B cell (primary cell): ENCODE measurements at regions not wholly inside any gene's neighbourhood (a gene's known extent, or its start where the extent isn't known, plus 50 kb on each side); places are given as distances from the start of the nearest gene placed in this dataset.

Experiments
- ATAC-seq: fragments of 200-7000 bp; cut with Tn5 transposase; one replicate; pipeline ENCODE4 v1.10.0; 2021; ENCODE audit warnings: low read depth, mild to moderate bottlenecking, moderate number of reproducible peaks, moderate library complexity
- CTCF ChIA-PET: fragments of 350-600 bp; sonication (Branson Sonifier 250); formaldehyde crosslinking; loops from one replicate; lab custom pipeline; 2021; ENCODE audit warnings: antibody characterized with exemption, inconsistent platforms; lab: Charles Lee
- POLR2A ChIA-PET: fragments of 350-600 bp; sonication (Branson Sonifier 250); formaldehyde crosslinking; loops from one replicate; lab custom pipeline; 2021; ENCODE audit warnings: antibody characterized with exemption; lab: Charles Lee
- DNase-seq: peaks from one replicate; pipeline ENCODE4 v3.0.0; 2013
- H2AFZ ChIP-seq: 2 replicates; pipeline ENCODE4 v1.6.1; 2012; ENCODE audit warnings: mild to moderate bottlenecking, low read depth, low read length; ENCODE audit not compliant: insufficient read depth, poor library complexity, severe bottlenecking
- H3K27ac ChIP-seq, 2 donors: 1 replicate in 1 of 2; 2 replicates in 1 of 2; pipeline ENCODE4 v1.5.1; 2012 to 2013; ENCODE audit warnings: low read length in 2 of 2, mild to moderate bottlenecking in 2 of 2, moderate library complexity in 1 of 2
- H3K27me3 ChIP-seq, 4 experiments: fragments of 200-600 bp in 1 of 4; sonication (generic) in 1 of 4; replicated peaks in 1 of 4; 1 replicate in 2 of 4; 2 replicates in 2 of 4; pipeline versions ENCODE4 v1.6.1 to v1.7.0; 2013 to 2016; ENCODE audit warnings: low read length in 3 of 4, mild to moderate bottlenecking in 2 of 4, mixed read lengths in 1 of 4, moderate library complexity in 1 of 4; ENCODE audit not compliant: insufficient read depth in 4 of 4, control insufficient read depth in 3 of 4; ENCODE audit errors: control extremely low read depth in 1 of 4
- H3K36me3 ChIP-seq, 2 experiments: replicated peaks in 1 of 2; 1 replicate in 1 of 2; 2 replicates in 1 of 2; pipeline versions ENCODE4 v1.6.1 to v1.7.1; 2013; ENCODE audit warnings: low read length in 1 of 2; ENCODE audit not compliant: insufficient read depth in 2 of 2, control insufficient read depth in 1 of 2; ENCODE audit errors: control extremely low read depth in 1 of 2, extremely low read depth in 1 of 2
- H3K4me1 ChIP-seq, 2 donors: fragments of 200-600 bp in 1 of 2; sonication (generic) in 1 of 2; 1 replicate in 1 of 2; 2 replicates in 1 of 2; pipeline versions ENCODE4 v1.5.1 to v1.6.1; 2013 to 2017; ENCODE audit warnings: low read length in 2 of 2; ENCODE audit not compliant: control insufficient read depth in 2 of 2, insufficient read depth in 2 of 2
- H3K4me2 ChIP-seq: replicated peaks from 2 replicates; pipeline ENCODE3; 2012; ENCODE audit warnings: mild to moderate bottlenecking, low read depth, low read length; ENCODE audit not compliant: poor library complexity, severe bottlenecking
- H3K4me3 ChIP-seq, 5 experiments: fragments of 200-600 bp in 1 of 5; sonication (generic) in 1 of 5; 1 replicate in 3 of 5; 2 replicates in 2 of 5; pipeline versions ENCODE4 v1.5.1 to v1.7.0; 2011 to 2016; ENCODE audit warnings: low read length in 4 of 5, mild to moderate bottlenecking in 4 of 5, low read depth in 2 of 5, control low read depth in 1 of 5, moderate library complexity in 1 of 5; ENCODE audit not compliant: insufficient read depth in 1 of 5; ENCODE audit errors: control extremely low read depth in 1 of 5, extremely low read depth in 1 of 5
- H3K79me2 ChIP-seq: fragments of 200-600 bp; sonication (generic); one replicate; pipeline ENCODE4 v1.6.0; 2016; ENCODE audit warnings: low read length; ENCODE audit not compliant: control insufficient read depth, insufficient read depth
- H3K9ac ChIP-seq: fragments of 200-600 bp; sonication (generic); 2 replicates; pipeline ENCODE4 v1.6.1; 2017; ENCODE audit warnings: mild to moderate bottlenecking, low read length, moderate library complexity
- H3K9me3 ChIP-seq, 3 donors: one replicate each; pipeline versions ENCODE4 v1.6.1 to v1.7.1; 2013; ENCODE audit warnings: low read length in 2 of 3; ENCODE audit not compliant: control insufficient read depth in 2 of 3, insufficient read depth in 1 of 3; ENCODE audit errors: control extremely low read depth in 1 of 3
- H4K20me1 ChIP-seq: 2 replicates; pipeline ENCODE4 v1.6.0; 2012; ENCODE audit warnings: mild to moderate bottlenecking, low read length; ENCODE audit not compliant: insufficient read depth, control insufficient read depth, poor library complexity, severe bottlenecking
- H3K27ac Mint-ChIP-seq: one replicate; pipeline ENCODE4 v1.8.0; 2021; ENCODE audit warnings: mixed read lengths
- H3K27me3 Mint-ChIP-seq: one replicate; pipeline ENCODE4 v1.8.0; 2021; ENCODE audit warnings: mixed read lengths
- H3K4me1 Mint-ChIP-seq: one replicate; pipeline ENCODE4 v1.8.0; 2021; ENCODE audit warnings: mixed read lengths
- H3K4me3 Mint-ChIP-seq: one replicate; pipeline ENCODE4 v1.8.0; 2021; ENCODE audit warnings: mixed read lengths
- H3K9me3 Mint-ChIP-seq: one replicate; pipeline ENCODE4 v1.8.0; 2022; ENCODE audit warnings: mixed read lengths; ENCODE audit not compliant: insufficient read depth
- EZH2 ChIP-seq: IDR thresholded peaks from 2 replicates; pipeline ENCODE4 v1.6.1; 2012; ENCODE audit warnings: borderline replicate concordance, low read depth, mild to moderate bottlenecking, moderate library complexity, low read length; ENCODE audit not compliant: insufficient read depth, poor library complexity, severe bottlenecking
- WGBS: methylation state at CpG from one replicate; pipeline ENCODE4 v1.1.5; 2013; ENCODE audit warnings: missing lambda C conversion rate; ENCODE audit not compliant: insufficient coverage; 5-methylcytosine and 5-hydroxymethylcytosine counted together
- intact Hi-C: fragments of 100-400 bp; cut with micrococcal nuclease; formaldehyde crosslinking; loops from one replicate; pipeline ENCODE4 v1.10.0; 2022
- TF ChIP-seq, protein P1 (sequence below): fragments of 200-600 bp; IDR thresholded peaks from one replicate; pipeline ENCODE4 v1.8.0; 2022; ENCODE audit warnings: antibody characterized with exemption, mild to moderate bottlenecking

DNA sequence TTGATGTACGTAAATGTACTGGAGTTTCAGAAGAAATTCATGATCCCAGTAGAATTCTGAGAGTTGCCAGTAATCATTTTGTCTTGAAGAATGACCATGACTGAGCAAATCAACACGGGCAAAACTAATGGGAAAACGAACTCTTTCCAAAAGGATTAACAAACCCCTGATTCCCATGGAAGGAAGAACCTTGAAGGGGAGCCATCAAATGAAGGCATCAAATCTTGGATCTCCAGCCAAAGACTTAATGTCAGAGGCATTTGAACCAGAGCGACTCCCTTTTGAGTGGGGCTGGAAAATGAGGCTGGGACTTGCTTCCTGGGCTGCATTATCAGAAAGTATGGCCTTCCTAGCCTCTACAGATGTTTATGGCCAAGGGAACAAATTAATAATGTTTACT is 364.4 kb upstream of the PRKCQ start:
- peaks cover 13% of the 10 kb centered on the region for H3K27me3 Mint-ChIP-seq
- H3K36me3 ChIP-seq, result no peaks in the 10 kb centered on the region
- CTCF ChIA-PET, result no interaction called here

DNA sequence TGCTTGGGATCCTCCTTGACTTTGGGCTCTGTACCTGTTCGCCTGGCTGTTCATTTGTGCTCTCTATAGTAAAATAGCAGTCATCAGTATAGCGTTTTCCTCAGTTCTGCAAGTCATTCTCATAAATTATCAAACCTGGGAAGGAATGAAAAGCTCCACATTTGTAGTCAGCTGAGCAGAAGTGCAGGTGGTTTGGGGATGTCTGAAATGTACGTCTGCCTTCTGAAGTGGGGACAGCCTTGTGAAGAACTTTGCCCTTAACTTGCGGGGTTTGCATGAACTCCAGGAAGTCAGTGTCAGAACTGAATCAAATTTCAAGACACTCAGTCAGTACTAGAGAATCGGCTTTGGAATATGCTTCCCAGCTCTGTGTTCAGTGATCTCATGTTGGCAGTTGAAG is 358.3 kb upstream of the PRKCQ start:
- no peaks in the 10 kb centered on the region for H4K20me1 ChIP-seq
- no peaks in the 10 kb centered on the region for H3K4me1 ChIP-seq
- Mint-ChIP-seq H3K4me1 (peaks cover 2% of the 10 kb centered on the region), H3K27ac (no peak overlapping the region), H3K4me3 (no peak overlapping the region), H3K9me3 (peaks cover 3% of the 10 kb centered on the region), H3K27me3 (peaks cover 13% of the 10 kb centered on the region)
- no peak overlapping the region for H3K27ac ChIP-seq
- TF ChIP-seq EZH2, result no peak
- TF ChIP-seq, protein P1, sequence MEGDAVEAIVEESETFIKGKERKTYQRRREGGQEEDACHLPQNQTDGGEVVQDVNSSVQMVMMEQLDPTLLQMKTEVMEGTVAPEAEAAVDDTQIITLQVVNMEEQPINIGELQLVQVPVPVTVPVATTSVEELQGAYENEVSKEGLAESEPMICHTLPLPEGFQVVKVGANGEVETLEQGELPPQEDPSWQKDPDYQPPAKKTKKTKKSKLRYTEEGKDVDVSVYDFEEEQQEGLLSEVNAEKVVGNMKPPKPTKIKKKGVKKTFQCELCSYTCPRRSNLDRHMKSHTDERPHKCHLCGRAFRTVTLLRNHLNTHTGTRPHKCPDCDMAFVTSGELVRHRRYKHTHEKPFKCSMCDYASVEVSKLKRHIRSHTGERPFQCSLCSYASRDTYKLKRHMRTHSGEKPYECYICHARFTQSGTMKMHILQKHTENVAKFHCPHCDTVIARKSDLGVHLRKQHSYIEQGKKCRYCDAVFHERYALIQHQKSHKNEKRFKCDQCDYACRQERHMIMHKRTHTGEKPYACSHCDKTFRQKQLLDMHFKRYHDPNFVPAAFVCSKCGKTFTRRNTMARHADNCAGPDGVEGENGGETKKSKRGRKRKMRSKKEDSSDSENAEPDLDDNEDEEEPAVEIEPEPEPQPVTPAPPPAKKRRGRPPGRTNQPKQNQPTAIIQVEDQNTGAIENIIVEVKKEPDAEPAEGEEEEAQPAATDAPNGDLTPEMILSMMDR, result no peak
- POLR2A ChIA-PET, result no interaction called here
- H3K9me3 ChIP-seq, result peaks cover 0 to 3% (median 0%) of the 10 kb centered on the region in 3 donors
- H3K9ac ChIP-seq, result no peak overlapping the region
- peaks cover 0 to 10% (median 1%) of the 10 kb centered on the region in 4 experiments for H3K27me3 ChIP-seq
- ATAC-seq (no peak), DNase-seq (no peak)
- H3K36me3 ChIP-seq, result no peaks in the 10 kb centered on the region
- H3K79me2 ChIP-seq, result no peaks in the 10 kb centered on the region
- intact Hi-C loops, result no loop called here
- H2AFZ ChIP-seq, result no peak overlapping the region
- H3K4me2 ChIP-seq, result no peak overlapping the region
- WGBS, result 43% methylated on average over 2 of the region's 5 CpGs
- CTCF ChIA-PET, result no interaction called here
- H3K4me3 ChIP-seq, result no peak overlapping the region

More for the DNA sequence above, 364.4 kb upstream of the PRKCQ start:
- H2AFZ ChIP-seq, result no peak overlapping the region
- Mint-ChIP-seq H3K4me1 (peaks cover 2% of the 10 kb centered on the region), H3K4me3 (no peak overlapping the region), H3K27ac (no peak overlapping the region), H3K9me3 (no peaks in the 10 kb centered on the region)
- intact Hi-C loops, result no loop called here
- H3K79me2 ChIP-seq, result no peaks in the 10 kb centered on the region
- H3K9ac ChIP-seq, result no peak overlapping the region
- H3K4me3 ChIP-seq, result no peak overlapping the region
- POLR2A ChIA-PET, result no interaction called here
- H3K9me3 ChIP-seq, result no peaks in the 10 kb centered on the region
- no peak for DNase-seq
- no peak overlapping the region for H3K4me2 ChIP-seq
- H3K4me1 ChIP-seq, result no peaks in the 10 kb centered on the region
- peaks cover 0 to 4% (median 2%) of the 10 kb centered on the region in 4 experiments for H3K27me3 ChIP-seq
- ATAC-seq, result no peak
- H4K20me1 ChIP-seq, result no peaks in the 10 kb centered on the region
- WGBS, result 100% methylated on average over 1 of the region's 4 CpGs
- TF ChIP-seq EZH2, result no peak
- TF ChIP-seq, protein P1, result no peak
- H3K27ac ChIP-seq, result no peak overlapping the region
